HCT116 (cell line): ENCODE measurements at regions not wholly inside any gene's neighbourhood (a gene's known extent, or its start where the extent isn't known, plus 50 kb on each side); places are given as distances from the start of the nearest gene placed in this dataset.
A peak's percentile ranks its signal among the peaks of the same experiment; 100 is the strongest.

Source experiments
- ATAC-seq: fragments of 200-7000 bp; cut with Tn5 transposase; 2 replicates; pipeline ENCODE4 v1.9.1; 2020; ENCODE audit warnings: mild to moderate bottlenecking, moderate library complexity
- BruUV-seq: library from RNA; stranded (reverse); fragments of 400-500 nt; replicated peaks from 2 replicates; lab custom pipeline; 2021; lab: Mats Ljungman, UMichigan
- CTCF ChIA-PET: fragments of 300-600 bp; sonication (Branson Sonifier 250); formaldehyde crosslinking; loops from one replicate; lab custom pipeline; 2021; ENCODE audit warnings: antibody characterized with exemption; lab: Charles Lee
- POLR2A ChIA-PET: fragments of 300-600, 350-600 bp; sonication (Branson Sonifier 250); formaldehyde crosslinking; loops from one replicate; lab custom pipeline; 2021; ENCODE audit warnings: antibody characterized with exemption; lab: Charles Lee
- RAD21 ChIA-PET, 2 experiments: fragments of 300-600 bp; sonication (Branson Sonifier 250); formaldehyde crosslinking; loops; one replicate each; lab custom pipeline; 2023; ENCODE audit warnings: low total read pairs in 2 of 2; ENCODE audit not compliant: uncharacterized antibody in 2 of 2, unreplicated experiment in 2 of 2, low non-redundant PET in 1 of 2; lab: Charles Lee
- DNase-seq: peaks from one replicate; pipeline ENCODE4 v3.0.0-alpha.2; 2010; ENCODE audit warnings: low read depth, low spot score
- H2AFZ ChIP-seq: fragments of 200-600 bp; shearing (Covaris generic), sonication (generic); 2 replicates; pipeline ENCODE4 v1.6.1; 2017; ENCODE audit warnings: low read depth, mixed run types, mixed read lengths, antibody characterized with exemption, low read length; ENCODE audit not compliant: poor library complexity, severe bottlenecking
- H3K27ac ChIP-seq: 2 replicates; pipeline ENCODE4 v1.5.1; 2012; ENCODE audit warnings: low read depth, low read length
- H3K27me3 ChIP-seq: fragments of 200-600 bp; sonication (generic); 2 replicates; pipeline ENCODE4 v1.6.1; 2016; ENCODE audit warnings: mixed run types, low read length, mixed read lengths; ENCODE audit not compliant: insufficient read depth
- H3K36me3 ChIP-seq, 2 experiments: fragments of 200-500 bp in 1 of 2; fragments of 200-600 bp in 1 of 2; sonication (Bioruptor generic) in 1 of 2; sonication (generic) in 1 of 2; 2 replicates each; pipeline versions ENCODE4 v1.5.1 to v1.6.1; 2014 to 2016; ENCODE audit warnings: low read length in 2 of 2, inconsistent platforms in 1 of 2, mixed read lengths in 1 of 2, mixed run types in 1 of 2; ENCODE audit not compliant: insufficient read depth in 2 of 2, control insufficient read depth in 1 of 2
- H3K4me1 ChIP-seq, 2 experiments: fragments of 200-600 bp in 1 of 2; sonication (generic) in 1 of 2; 2 replicates each; pipeline versions ENCODE4 v1.5.1 to v1.6.1; 2012 to 2017; ENCODE audit warnings: low read length in 2 of 2, inconsistent platforms in 1 of 2, mild to moderate bottlenecking in 1 of 2, mixed read lengths in 1 of 2, mixed run types in 1 of 2, moderate library complexity in 1 of 2; ENCODE audit not compliant: insufficient read depth in 2 of 2, control insufficient read depth in 1 of 2
- H3K4me2 ChIP-seq: fragments of 200-600 bp; sonication (generic); 2 replicates; pipeline ENCODE4 v1.6.1; 2017; ENCODE audit warnings: mixed run types, low read length, mixed read lengths
- H3K4me3 ChIP-seq, 2 experiments: fragments of 200-600 bp in 1 of 2; sonication (generic) in 1 of 2; replicated peaks in 1 of 2; 2 replicates each; pipeline ENCODE4 v1.5.1; 2011 to 2016; ENCODE audit warnings: low read length in 2 of 2, control low read depth in 1 of 2, low read depth in 1 of 2, mild to moderate bottlenecking in 1 of 2, mixed read lengths in 1 of 2, mixed run types in 1 of 2
- H3K79me2 ChIP-seq: fragments of 200-600 bp; sonication (generic); 2 replicates; pipeline ENCODE4 v1.6.1; 2017; ENCODE audit warnings: mild to moderate bottlenecking, mixed run types, low read length, moderate library complexity, mixed read lengths; ENCODE audit not compliant: insufficient read depth
- H3K9ac ChIP-seq: fragments of 200-600 bp; sonication (generic); 2 replicates; pipeline ENCODE4 v1.6.1; 2016; ENCODE audit warnings: low read length, mixed read lengths
- H3K9me2 ChIP-seq: fragments of 200-600 bp; sonication (generic), shearing (Covaris generic); 2 replicates; pipeline ENCODE4 v1.6.1; 2017; ENCODE audit warnings: mixed run types, mild to moderate bottlenecking, moderate library complexity; ENCODE audit not compliant: insufficient read depth
- H3K9me3 ChIP-seq, 2 experiments: fragments of 200-500 bp in 1 of 2; fragments of 200-600 bp in 1 of 2; sonication (Bioruptor generic) in 1 of 2; sonication (generic) in 1 of 2; 2 replicates each; pipeline ENCODE4 v1.6.1; 2014 to 2017; ENCODE audit warnings: low read length in 2 of 2, mixed read lengths in 2 of 2, inconsistent platforms in 1 of 2, low read depth in 1 of 2, mild to moderate bottlenecking in 1 of 2, mixed run types in 1 of 2, moderate library complexity in 1 of 2; ENCODE audit not compliant: control insufficient read depth in 1 of 2, insufficient read depth in 1 of 2
- H4K20me1 ChIP-seq: fragments of 200-600 bp; sonication (generic), shearing (Covaris generic); 2 replicates; pipeline ENCODE4 v1.6.1; 2017; ENCODE audit warnings: mixed run types, mild to moderate bottlenecking, moderate library complexity; ENCODE audit not compliant: insufficient read depth
- CBX3 ChIP-seq: IDR thresholded peaks from 2 replicates; pipeline ENCODE4 v1.6.1; 2012; ENCODE audit warnings: low read depth
- EGR1 ChIP-seq: IDR thresholded peaks from 2 replicates; pipeline ENCODE4 v1.6.1; 2012; ENCODE audit warnings: low read depth
- EZH2 ChIP-seq: fragments of 200-600 bp; sonication (generic); IDR thresholded peaks from 2 replicates; pipeline ENCODE4 v1.6.1; 2017; ENCODE audit warnings: antibody characterized with exemption, mixed run types
- FOSL1 ChIP-seq: IDR thresholded peaks from 2 replicates; pipeline ENCODE4 v1.6.1; 2012; ENCODE audit warnings: low read depth
- POLR2A ChIP-seq: IDR thresholded peaks from 2 replicates; pipeline ENCODE4 v1.7.0; 2011; ENCODE audit warnings: borderline replicate concordance; ENCODE audit not compliant: insufficient read depth, insufficient read length; ENCODE audit errors: extremely low read depth
- RAD21 ChIP-seq: IDR thresholded peaks from 2 replicates; pipeline ENCODE4 v1.6.1; 2012; ENCODE audit warnings: low read depth, mild to moderate bottlenecking
- SIN3A ChIP-seq: IDR thresholded peaks from 2 replicates; pipeline ENCODE4 v1.6.1; 2012; ENCODE audit warnings: low read depth
- TCF7L2 ChIP-seq: IDR thresholded peaks from 2 replicates; pipeline ENCODE4 v1.7.0; 2011; ENCODE audit warnings: borderline replicate concordance, inconsistent platforms; ENCODE audit not compliant: insufficient read depth, insufficient read length; ENCODE audit errors: extremely low read depth
- ZNF274 ChIP-seq: fragments of 200-500 bp; sonication (Bioruptor generic); IDR thresholded peaks from 2 replicates; pipeline ENCODE4 v1.6.1; 2014; ENCODE audit warnings: mild to moderate bottlenecking, low read depth, low read length, inconsistent platforms
- intact Hi-C: fragments of 100-400 bp; cut with micrococcal nuclease; formaldehyde crosslinking; loops from 2 replicates; pipeline ENCODE4 v1.10.0; 2022
- TF ChIP-seq, protein P1 (sequence below): IDR thresholded peaks from 2 replicates; pipeline ENCODE4 v1.6.1; 2012
- TF ChIP-seq, protein P2 (sequence below), 3 experiments: fragments of 200-600 bp in 1 of 3; sonication (generic) in 1 of 3; IDR thresholded peaks in 2 of 3; conservative IDR thresholded peaks in 1 of 3; 2 replicates each; pipeline ENCODE4 v1.5.1; 2012 to 2017; ENCODE audit warnings: low read depth in 2 of 3, low read length in 2 of 3, antibody characterized with exemption in 1 of 3, borderline replicate concordance in 1 of 3, control low read depth in 1 of 3, mild to moderate bottlenecking in 1 of 3, mixed read lengths in 1 of 3, mixed run types in 1 of 3, moderate library complexity in 1 of 3; ENCODE audit not compliant: insufficient read depth in 1 of 3

DNA sequence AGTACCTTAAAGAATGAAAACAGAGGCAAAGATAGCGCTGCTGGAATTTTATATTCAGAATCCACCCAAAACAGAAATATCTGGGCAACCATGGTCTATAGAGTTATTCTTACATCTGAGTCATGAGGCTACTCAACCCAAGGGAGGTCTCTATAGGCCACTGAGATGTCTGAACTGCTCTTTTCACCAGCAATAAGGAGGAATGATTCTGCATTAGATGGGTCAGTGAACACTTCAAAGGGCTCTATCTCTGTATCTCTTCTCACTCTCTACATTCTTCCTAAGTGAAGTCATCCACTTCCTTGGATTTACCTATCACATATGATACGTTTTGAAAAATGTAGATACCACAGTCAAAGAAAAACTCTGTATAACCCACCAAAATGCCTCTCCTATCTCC lies 90.2 kb upstream of the NGF start:
- Histone ChIP-seq H3K9me2 (no peaks in the 10 kb centered on the region), H3K27me3 (no peaks in the 10 kb centered on the region), H2AFZ (no peak overlapping the region), H3K27ac (no peak overlapping the region), H4K20me1 (no peaks in the 10 kb centered on the region), H3K9me3 (no peaks in the 10 kb centered on the region), H3K36me3 (no peaks in the 10 kb centered on the region), H3K9ac (no peak overlapping the region), H3K79me2 (no peaks in the 10 kb centered on the region), H3K4me1 (peaks cover 0 to 36% of the 10 kb centered on the region in 2 experiments; a peak in 2 of 4 replicates), H3K4me3 (no peak overlapping the region), H3K4me2 (peak overlapping the region; percentile 15; the same call in 1 of the 2 replicates)
- ChIA-PET CTCF (no interaction called here), RAD21 (no interaction called here), POLR2A (no interaction called here)
- intact Hi-C loops = no loop called here
- no TSS peak for BruUV-seq
- ATAC-seq = no peak
- TF ChIP-seq SIN3A = no peak
- no peak for TF ChIP-seq CBX3
- no peak for TF ChIP-seq TCF7L2
- TF ChIP-seq EGR1 = no peak
- TF ChIP-seq ZNF274 = no peak
- TF ChIP-seq, protein P1, sequence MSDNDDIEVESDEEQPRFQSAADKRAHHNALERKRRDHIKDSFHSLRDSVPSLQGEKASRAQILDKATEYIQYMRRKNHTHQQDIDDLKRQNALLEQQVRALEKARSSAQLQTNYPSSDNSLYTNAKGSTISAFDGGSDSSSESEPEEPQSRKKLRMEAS = no peak
- no peak for TF ChIP-seq POLR2A
- no peak for TF ChIP-seq EZH2
- no peak for TF ChIP-seq RAD21
- TF ChIP-seq, protein P2, sequence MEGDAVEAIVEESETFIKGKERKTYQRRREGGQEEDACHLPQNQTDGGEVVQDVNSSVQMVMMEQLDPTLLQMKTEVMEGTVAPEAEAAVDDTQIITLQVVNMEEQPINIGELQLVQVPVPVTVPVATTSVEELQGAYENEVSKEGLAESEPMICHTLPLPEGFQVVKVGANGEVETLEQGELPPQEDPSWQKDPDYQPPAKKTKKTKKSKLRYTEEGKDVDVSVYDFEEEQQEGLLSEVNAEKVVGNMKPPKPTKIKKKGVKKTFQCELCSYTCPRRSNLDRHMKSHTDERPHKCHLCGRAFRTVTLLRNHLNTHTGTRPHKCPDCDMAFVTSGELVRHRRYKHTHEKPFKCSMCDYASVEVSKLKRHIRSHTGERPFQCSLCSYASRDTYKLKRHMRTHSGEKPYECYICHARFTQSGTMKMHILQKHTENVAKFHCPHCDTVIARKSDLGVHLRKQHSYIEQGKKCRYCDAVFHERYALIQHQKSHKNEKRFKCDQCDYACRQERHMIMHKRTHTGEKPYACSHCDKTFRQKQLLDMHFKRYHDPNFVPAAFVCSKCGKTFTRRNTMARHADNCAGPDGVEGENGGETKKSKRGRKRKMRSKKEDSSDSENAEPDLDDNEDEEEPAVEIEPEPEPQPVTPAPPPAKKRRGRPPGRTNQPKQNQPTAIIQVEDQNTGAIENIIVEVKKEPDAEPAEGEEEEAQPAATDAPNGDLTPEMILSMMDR (IDR thresholded peaks at IDR 0.05 in 2 of 3, conservative IDR thresholded peaks at IDR 0.05 in 1 of 3; ENCODE audit: borderline replicate concordance in 1 of 3, insufficient read depth in 1 of 3, low read depth in 2 of 3, low read length in 2 of 3) = no peak
- TF ChIP-seq FOSL1 = no peak
- no peak for DNase-seq
